MM.1S (cell line): ENCODE measurements at regions not wholly inside any gene's neighbourhood (a gene's known extent, or its start where the extent isn't known, plus 50 kb on each side); places are given as distances from the start of the nearest gene placed in this dataset.

Source experiments
- EZH2 ChIP-seq: fragments of 300-600 bp; sonication (generic); optimal IDR thresholded peaks from 2 replicates; pipeline ENCODE3; 2017; ENCODE audit warnings: low read depth, mild to moderate bottlenecking, antibody characterized with exemption, low read length, mixed read lengths
- TF ChIP-seq, protein P1 (sequence below): fragments of 300-600 bp; sonication (generic); IDR thresholded peaks from 2 replicates; pipeline ENCODE4 v1.5.1; 2016; ENCODE audit warnings: antibody characterized with exemption, low read length, mixed read lengths

GRCh38 chr16:72371307-72372086 is 199.5 kb upstream of the PMFBP1 start:
- TF ChIP-seq, protein P1, sequence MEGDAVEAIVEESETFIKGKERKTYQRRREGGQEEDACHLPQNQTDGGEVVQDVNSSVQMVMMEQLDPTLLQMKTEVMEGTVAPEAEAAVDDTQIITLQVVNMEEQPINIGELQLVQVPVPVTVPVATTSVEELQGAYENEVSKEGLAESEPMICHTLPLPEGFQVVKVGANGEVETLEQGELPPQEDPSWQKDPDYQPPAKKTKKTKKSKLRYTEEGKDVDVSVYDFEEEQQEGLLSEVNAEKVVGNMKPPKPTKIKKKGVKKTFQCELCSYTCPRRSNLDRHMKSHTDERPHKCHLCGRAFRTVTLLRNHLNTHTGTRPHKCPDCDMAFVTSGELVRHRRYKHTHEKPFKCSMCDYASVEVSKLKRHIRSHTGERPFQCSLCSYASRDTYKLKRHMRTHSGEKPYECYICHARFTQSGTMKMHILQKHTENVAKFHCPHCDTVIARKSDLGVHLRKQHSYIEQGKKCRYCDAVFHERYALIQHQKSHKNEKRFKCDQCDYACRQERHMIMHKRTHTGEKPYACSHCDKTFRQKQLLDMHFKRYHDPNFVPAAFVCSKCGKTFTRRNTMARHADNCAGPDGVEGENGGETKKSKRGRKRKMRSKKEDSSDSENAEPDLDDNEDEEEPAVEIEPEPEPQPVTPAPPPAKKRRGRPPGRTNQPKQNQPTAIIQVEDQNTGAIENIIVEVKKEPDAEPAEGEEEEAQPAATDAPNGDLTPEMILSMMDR, result no peak
- no peak for TF ChIP-seq EZH2
